Esophagus muscularis mucosa (tissue), 4 donors: ENCODE measurements at regions not wholly inside any gene's neighbourhood (a gene's known extent, or its start where the extent isn't known, plus 50 kb on each side); places are given as distances from the start of the nearest gene placed in this dataset.
A peak's percentile ranks its signal among the peaks of the same experiment; 100 is the strongest.

Experiments
- DNase-seq: peaks from one replicate; pipeline ENCODE4 v3.0.0-alpha.2; 2017; ENCODE audit errors: extremely low spot score
- H3K27ac ChIP-seq, 4 donors: fragments of 200-600 bp; sonication (generic); replicated peaks in 1 of 4; 1 replicate in 3 of 4; 2 replicates in 1 of 4; pipeline ENCODE4 v1.5.1; 2016 to 2019; ENCODE audit warnings: mild to moderate bottlenecking in 1 of 4
- H3K27me3 ChIP-seq, 4 donors: fragments of 200-600 bp; sonication (generic); one replicate each; pipeline versions ENCODE4 v1.5.1 to v1.6.0; 2016 to 2019
- H3K36me3 ChIP-seq, 4 donors: fragments of 200-600 bp; sonication (generic); one replicate each; pipeline ENCODE4 v1.5.1; 2016 to 2019
- H3K4me1 ChIP-seq, 4 donors: fragments of 200-600 bp; sonication (generic); one replicate each; pipeline ENCODE4 v1.5.1; 2016 to 2019
- H3K4me3 ChIP-seq, 4 donors: fragments of 200-600 bp; sonication (generic); 1 replicate in 2 of 4; 2 replicates in 2 of 4; pipeline ENCODE4 v1.5.1; 2016 to 2019; ENCODE audit warnings: mild to moderate bottlenecking in 4 of 4, moderate library complexity in 1 of 4
- H3K9me3 ChIP-seq, 4 donors: fragments of 200-600 bp; sonication (generic); 1 replicate in 3 of 4; 2 replicates in 1 of 4; pipeline ENCODE4 v1.5.1; 2016 to 2019
- EP300 ChIP-seq: sonication (generic); formaldehyde crosslinking; IDR thresholded peaks from one replicate; pipeline ENCODE4 v1.6.1; 2017; ENCODE audit warnings: antibody characterized with exemption
- POLR2A ChIP-seq: fragments of 450-650 bp; IDR thresholded peaks from one replicate; pipeline ENCODE4 v1.6.1; 2017; ENCODE audit warnings: antibody characterized with exemption, moderate library complexity, mild to moderate bottlenecking, low read depth
- POLR2AphosphoS5 ChIP-seq, 2 donors: sonication (generic); formaldehyde crosslinking; IDR thresholded peaks; one replicate each; pipeline ENCODE4 v1.6.1; 2017; ENCODE audit warnings: antibody characterized with exemption in 2 of 2
- WGBS: methylation state at CpG from one replicate; pipeline ENCODE4 v1.1.5; 2018; 5-methylcytosine and 5-hydroxymethylcytosine counted together
- intact Hi-C: fragments of 100-400 bp; cut with DNase I; formaldehyde crosslinking; loops from one replicate; pipeline ENCODE4 v1.15.1; 2023
- TF ChIP-seq, protein P1 (sequence below), 3 experiments: fragments of 200-600 bp in 2 of 3; fragments of 450-650 bp in 1 of 3; sonication (generic) in 2 of 3; IDR thresholded peaks; one replicate each; pipeline ENCODE4 v1.5.1; 2017 to 2019; ENCODE audit warnings: antibody characterized with exemption in 3 of 3, mild to moderate bottlenecking in 2 of 3, moderate library complexity in 1 of 3

DNA sequence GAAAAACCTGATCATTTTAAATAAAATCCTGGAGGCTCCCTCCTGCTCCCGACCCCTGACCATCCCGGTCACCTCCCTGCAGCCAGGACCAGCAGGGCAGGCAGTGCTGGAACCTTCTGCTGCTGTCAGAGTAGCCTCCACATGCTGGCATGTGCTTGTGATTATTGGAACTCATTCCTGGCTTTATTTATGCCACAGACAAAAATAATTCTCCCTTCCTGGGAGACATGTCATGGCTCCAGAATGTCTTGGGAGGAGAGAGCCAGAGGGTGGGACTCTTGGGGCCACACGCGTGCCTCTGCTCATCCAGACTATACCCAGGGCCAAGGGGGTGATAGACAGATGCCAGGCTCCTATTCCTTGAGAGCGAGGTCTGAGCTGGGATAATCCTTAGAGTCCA is 183.6 kb upstream of the RAB4A start:
- TF ChIP-seq POLR2A (no peak), POLR2AphosphoS5 (IDR thresholded peaks at IDR 0.05) (peak; percentile 43 to 72)
- TF ChIP-seq, protein P1, sequence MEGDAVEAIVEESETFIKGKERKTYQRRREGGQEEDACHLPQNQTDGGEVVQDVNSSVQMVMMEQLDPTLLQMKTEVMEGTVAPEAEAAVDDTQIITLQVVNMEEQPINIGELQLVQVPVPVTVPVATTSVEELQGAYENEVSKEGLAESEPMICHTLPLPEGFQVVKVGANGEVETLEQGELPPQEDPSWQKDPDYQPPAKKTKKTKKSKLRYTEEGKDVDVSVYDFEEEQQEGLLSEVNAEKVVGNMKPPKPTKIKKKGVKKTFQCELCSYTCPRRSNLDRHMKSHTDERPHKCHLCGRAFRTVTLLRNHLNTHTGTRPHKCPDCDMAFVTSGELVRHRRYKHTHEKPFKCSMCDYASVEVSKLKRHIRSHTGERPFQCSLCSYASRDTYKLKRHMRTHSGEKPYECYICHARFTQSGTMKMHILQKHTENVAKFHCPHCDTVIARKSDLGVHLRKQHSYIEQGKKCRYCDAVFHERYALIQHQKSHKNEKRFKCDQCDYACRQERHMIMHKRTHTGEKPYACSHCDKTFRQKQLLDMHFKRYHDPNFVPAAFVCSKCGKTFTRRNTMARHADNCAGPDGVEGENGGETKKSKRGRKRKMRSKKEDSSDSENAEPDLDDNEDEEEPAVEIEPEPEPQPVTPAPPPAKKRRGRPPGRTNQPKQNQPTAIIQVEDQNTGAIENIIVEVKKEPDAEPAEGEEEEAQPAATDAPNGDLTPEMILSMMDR (IDR thresholded peaks at IDR 0.05): no peak
- Histone ChIP-seq H3K9me3 (peaks cover 0 to 10% (median 7%) of the 10 kb centered on the region in 4 donors), H3K4me1 (peaks cover 0 to 48% (median 41%) of the 10 kb centered on the region in 4 donors), H3K4me3 (no peak overlapping the region), H3K27me3 (no peaks in the 10 kb centered on the region), H3K27ac (peak overlapping the region in 1 of 4 donors; percentile 33), H3K36me3 (no peaks in the 10 kb centered on the region)
- no peak for DNase-seq
- 55% methylated on average over 5 of the region's 5 CpGs for WGBS
- intact Hi-C loops: no loop called here

DNA sequence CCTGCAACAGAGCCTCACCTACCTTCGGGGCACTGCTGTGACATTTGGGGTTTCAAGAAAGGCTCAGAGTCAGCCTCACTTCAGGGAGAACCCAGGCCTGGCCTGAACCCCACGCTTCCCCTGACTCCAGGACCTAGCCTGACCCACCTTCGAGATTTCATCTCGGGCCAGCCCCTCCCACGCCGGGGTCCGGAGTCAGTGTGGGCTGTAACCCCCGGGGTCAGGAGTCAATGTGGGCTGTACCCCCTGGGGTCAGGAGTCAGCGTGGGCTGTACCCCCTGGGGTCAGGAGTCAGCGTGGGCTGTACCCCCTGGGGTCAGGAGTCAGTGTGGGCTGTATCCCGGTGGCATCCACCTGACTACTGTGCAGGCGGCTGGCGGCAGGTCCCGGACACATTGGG is 183.0 kb upstream of the RAB4A start:
- intact Hi-C loops: no loop called here
- Histone ChIP-seq H3K4me3 (no peak overlapping the region), H3K36me3 (no peaks in the 10 kb centered on the region), H3K27me3 (no peaks in the 10 kb centered on the region), H3K27ac (peak overlapping the region in 1 of 4 donors; percentile 33), H3K9me3 (peaks cover 0 to 7% (median 4%) of the 10 kb centered on the region in 4 donors), H3K4me1 (peaks cover 0 to 50% (median 44%) of the 10 kb centered on the region in 4 donors)
- WGBS: 90% methylated on average over 11 of the region's 14 CpGs
- no peak for DNase-seq
- no peak for TF ChIP-seq EP300
- no peak for TF ChIP-seq POLR2A
- TF ChIP-seq, protein P1 (IDR thresholded peaks at IDR 0.05): no peak
- no peak for TF ChIP-seq POLR2AphosphoS5 (IDR thresholded peaks at IDR 0.05)

DNA sequence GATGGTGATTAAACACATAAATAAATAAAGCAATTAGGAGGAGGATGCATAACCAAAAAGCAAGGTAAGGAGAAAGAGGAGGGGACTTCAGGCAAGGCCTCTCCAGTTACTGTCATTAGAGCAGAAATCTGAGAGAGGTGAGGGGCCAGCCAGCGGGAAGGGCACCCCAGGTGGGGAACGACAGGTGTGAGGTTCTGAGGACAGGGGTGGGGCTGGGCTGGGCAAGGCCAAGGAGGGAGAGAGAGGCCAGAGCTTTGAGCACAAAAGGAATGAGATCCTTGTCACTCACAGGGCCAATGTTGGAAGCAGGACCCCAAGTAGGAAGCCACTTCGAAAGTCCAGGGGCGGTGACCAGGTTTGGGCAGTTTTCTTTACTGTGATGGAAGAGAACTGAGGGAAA is 182.2 kb upstream of the RAB4A start:
- H3K9me3 ChIP-seq: peaks cover 0 to 1% (median under 1%) of the 10 kb centered on the region in 4 donors
- no peak overlapping the region for H3K27ac ChIP-seq
- no peaks in the 10 kb centered on the region for H3K36me3 ChIP-seq
- intact Hi-C loops: no loop called here
- peaks cover 0 to 53% (median 44%) of the 10 kb centered on the region in 4 donors for H3K4me1 ChIP-seq
- H3K4me3 ChIP-seq: no peak overlapping the region
- TF ChIP-seq, protein P1 (IDR thresholded peaks at IDR 0.05): no peak
- TF ChIP-seq EP300 (no peak), POLR2A (no peak), POLR2AphosphoS5 (IDR thresholded peaks at IDR 0.05) (no peak)
- no peaks in the 10 kb centered on the region for H3K27me3 ChIP-seq
- WGBS: 95% methylated on average over 4 of the region's 4 CpGs
- no peak for DNase-seq

DNA sequence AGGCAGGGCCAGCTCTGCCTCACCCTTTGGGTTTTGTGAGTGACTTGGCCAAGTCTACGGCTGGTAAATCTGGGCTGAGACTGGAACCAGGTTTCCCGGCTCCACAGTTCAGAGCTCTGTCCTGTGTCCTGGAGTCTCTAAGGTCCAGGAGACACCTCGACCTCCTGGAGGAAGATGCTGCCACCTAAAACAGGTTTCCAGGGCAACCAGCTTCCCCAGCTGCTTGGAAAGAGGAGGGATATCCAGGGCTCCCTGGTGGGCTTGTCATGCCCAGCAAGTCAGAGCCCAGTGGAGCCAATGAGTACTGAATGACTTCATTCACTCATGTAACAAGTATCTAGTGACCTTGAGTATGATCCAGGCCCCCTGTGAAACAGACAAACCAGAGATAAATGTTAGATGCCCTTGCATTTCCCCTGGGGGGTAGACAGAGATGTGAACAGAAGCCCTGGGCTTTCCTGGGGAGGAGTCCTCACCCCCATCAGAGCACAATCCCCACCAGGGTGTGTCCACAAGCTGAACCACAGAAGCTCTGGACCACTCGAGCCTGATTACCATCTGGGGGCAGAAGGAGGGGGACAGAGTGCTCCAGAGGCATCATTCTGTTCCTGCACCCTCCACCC is 181.2 kb upstream of the RAB4A start:
- 76% methylated on average over 3 of the region's 4 CpGs for WGBS
- intact Hi-C loops: no loop called here
- no peak overlapping the region for H3K27ac ChIP-seq

More for the DNA sequence above, 181.2 kb upstream of the RAB4A start:
- no peak for TF ChIP-seq POLR2A
- TF ChIP-seq EP300: no peak
- TF ChIP-seq POLR2AphosphoS5 (IDR thresholded peaks at IDR 0.05): no peak
- TF ChIP-seq, protein P1 (IDR thresholded peaks at IDR 0.05): no peak
- Histone ChIP-seq H3K4me3 (no peak overlapping the region), H3K36me3 (no peaks in the 10 kb centered on the region), H3K4me1 (peaks cover 0 to 53% (median 44%) of the 10 kb centered on the region in 4 donors), H3K27me3 (no peaks in the 10 kb centered on the region), H3K9me3 (no peaks in the 10 kb centered on the region)
- DNase-seq: no peak
